RWPE2 (cell line): ENCODE measurements at regions not wholly inside any gene's neighbourhood (a gene's known extent, or its start where the extent isn't known, plus 50 kb on each side); places are given as distances from the start of the nearest gene placed in this dataset.

Source experiments
- ATAC-seq: fragments of 200-7000 bp; cut with Tn5 transposase; 3 replicates; pipeline ENCODE4 v1.9.1; 2021; ENCODE audit warnings: low read depth
- DNase-seq: peaks from one replicate; pipeline ENCODE4 v3.0.0-alpha.2; 2020; ENCODE audit warnings: low spot score
- H3K27ac ChIP-seq: fragments of 450-650 bp; 2 replicates; pipeline ENCODE4 v1.5.1; 2017; ENCODE audit warnings: mild to moderate bottlenecking; ENCODE audit not compliant: poor library complexity, severe bottlenecking
- H3K27me3 ChIP-seq: fragments of 250-450 bp; sonication (Bioruptor Pico); 2 replicates; pipeline ENCODE4 v1.5.1; 2021; ENCODE audit warnings: mild to moderate bottlenecking, moderate library complexity; ENCODE audit not compliant: insufficient read depth, poor library complexity, severe bottlenecking
- H3K36me3 ChIP-seq: fragments of 250-450 bp; sonication (Bioruptor Pico); 2 replicates; pipeline ENCODE4 v1.5.1; 2020; ENCODE audit warnings: low read depth, mild to moderate bottlenecking, moderate library complexity
- H3K4me1 ChIP-seq: fragments of 250-450 bp; sonication (Bioruptor Pico); 2 replicates; pipeline ENCODE4 v1.5.1; 2021; ENCODE audit warnings: mild to moderate bottlenecking, moderate library complexity; ENCODE audit not compliant: insufficient read depth, poor library complexity, severe bottlenecking
- H3K4me3 ChIP-seq: fragments of 250-450 bp; sonication (Bioruptor Pico); 2 replicates; pipeline ENCODE4 v1.5.1; 2021; ENCODE audit warnings: mild to moderate bottlenecking, moderate library complexity; ENCODE audit not compliant: severe bottlenecking
- H3K9me3 ChIP-seq: fragments of 250-450 bp; sonication (Bioruptor Pico); 2 replicates; pipeline ENCODE4 v1.5.1; 2021; ENCODE audit warnings: mild to moderate bottlenecking, moderate library complexity; ENCODE audit not compliant: severe bottlenecking
- CTCF ChIP-seq: fragments of 450-650 bp; IDR thresholded peaks from one replicate; pipeline ENCODE4 v1.5.1; 2017; ENCODE audit warnings: mild to moderate bottlenecking, moderate library complexity; ENCODE audit not compliant: poor library complexity, severe bottlenecking

DNA sequence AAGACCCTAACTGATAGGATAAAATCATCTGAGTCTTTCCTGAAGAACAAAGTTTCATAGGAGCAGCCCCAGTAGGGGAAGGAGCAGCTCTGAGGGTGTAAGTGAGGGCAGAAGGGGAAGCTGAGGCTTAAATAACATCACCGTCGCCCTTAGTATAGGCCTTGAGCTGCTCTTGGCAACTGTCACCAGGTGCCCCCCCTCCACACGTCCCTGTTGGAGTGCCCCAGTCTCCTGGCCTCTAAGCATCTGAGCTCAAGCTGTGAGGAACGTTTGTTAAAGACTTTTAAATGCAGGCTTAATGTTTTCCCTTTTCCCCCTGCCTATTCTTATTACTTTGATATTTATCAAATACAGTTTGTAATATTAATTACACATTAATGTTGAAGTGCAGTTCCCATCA, 170.6 kb downstream of the ZIC5 start:
- H3K4me1 ChIP-seq, result no peaks in the 10 kb centered on the region

GRCh38 chr13:99800011-99800410, 171.6 kb downstream of the ZIC5 start:
- no peak overlapping the region for H3K4me3 ChIP-seq
- no peak for TF ChIP-seq CTCF
- H3K27me3 ChIP-seq, result no peaks in the 10 kb centered on the region
- DNase-seq (no peak), ATAC-seq (no peak)
- no peaks in the 10 kb centered on the region for H3K36me3 ChIP-seq
- no peak overlapping the region for H3K27ac ChIP-seq
- H3K9me3 ChIP-seq, result no peaks in the 10 kb centered on the region
- no peaks in the 10 kb centered on the region for H3K4me1 ChIP-seq

More for the DNA sequence above, 170.6 kb downstream of the ZIC5 start:
- Histone ChIP-seq H3K9me3 (no peaks in the 10 kb centered on the region), H3K27ac (no peak overlapping the region), H3K27me3 (no peaks in the 10 kb centered on the region), H3K4me3 (no peak overlapping the region), H3K36me3 (no peaks in the 10 kb centered on the region)
- ATAC-seq, result no peak
- DNase-seq, result no peak
- TF ChIP-seq CTCF, result no peak

DNA sequence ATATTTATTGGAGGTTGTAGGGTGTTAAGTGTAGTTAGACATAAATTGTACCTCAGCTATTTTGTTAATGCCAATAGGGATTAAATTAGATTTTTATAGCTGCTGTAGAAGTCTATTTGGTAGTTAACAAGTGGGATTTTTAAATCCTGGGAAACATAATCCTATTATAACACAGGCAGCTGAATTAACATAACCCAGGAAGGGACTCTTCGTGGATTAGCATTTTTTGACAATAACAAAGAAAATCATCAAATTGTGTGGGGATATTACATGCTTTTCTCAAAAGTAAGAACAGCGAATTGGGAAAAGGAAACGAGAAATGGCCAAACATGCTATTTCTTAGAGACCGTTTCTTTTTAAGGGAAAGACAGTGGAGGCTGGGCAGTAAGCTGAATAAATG, 172.8 kb downstream of the ZIC5 start:
- Histone ChIP-seq H3K9me3 (no peaks in the 10 kb centered on the region), H3K36me3 (no peaks in the 10 kb centered on the region), H3K4me3 (no peak overlapping the region), H3K27me3 (no peaks in the 10 kb centered on the region), H3K4me1 (no peaks in the 10 kb centered on the region), H3K27ac (no peak overlapping the region)
- TF ChIP-seq CTCF, result no peak
- DNase-seq (no peak), ATAC-seq (no peak)

GRCh38 chr13:99797691-99798090, 173.9 kb downstream of the ZIC5 start:
- H3K4me3 ChIP-seq, result no peak overlapping the region
- no peaks in the 10 kb centered on the region for H3K36me3 ChIP-seq
- DNase-seq (no peak), ATAC-seq (no peak)
- no peaks in the 10 kb centered on the region for H3K4me1 ChIP-seq
- no peaks in the 10 kb centered on the region for H3K9me3 ChIP-seq
- no peaks in the 10 kb centered on the region for H3K27me3 ChIP-seq
- H3K27ac ChIP-seq, result no peak overlapping the region
- TF ChIP-seq CTCF, result no peak

DNA sequence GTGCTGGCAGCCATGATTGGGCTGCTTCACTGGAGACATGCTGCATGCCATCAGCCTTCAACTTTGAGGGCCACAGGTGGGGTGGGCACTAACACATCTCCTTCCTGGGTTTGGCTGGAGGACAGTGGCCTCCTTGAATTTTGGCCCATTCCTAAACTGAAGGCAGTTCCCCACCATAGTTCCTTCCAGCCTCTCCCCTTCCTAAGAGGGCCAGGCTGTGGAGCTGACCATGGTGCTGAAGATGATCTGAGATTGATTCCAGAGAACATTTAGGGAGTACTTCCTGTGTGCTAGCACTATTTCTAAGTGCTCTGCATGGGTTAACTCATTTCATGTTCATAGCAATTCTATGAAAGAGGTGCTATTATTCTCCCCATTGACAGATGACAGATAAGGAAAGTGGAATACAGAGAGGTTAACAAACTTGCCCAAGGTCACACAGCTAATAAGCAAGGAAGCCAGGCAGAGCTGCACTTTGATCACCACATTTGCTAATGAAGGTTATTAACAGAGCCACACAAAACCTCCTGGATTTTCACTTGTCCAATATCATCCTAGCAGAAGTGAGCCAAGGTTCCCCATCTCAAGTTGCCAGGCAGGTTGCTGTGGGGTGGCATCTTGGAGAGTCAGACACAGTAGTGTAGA, 175.3 kb downstream of the ZIC5 start:
- no peaks in the 10 kb centered on the region for H3K27me3 ChIP-seq
- TF ChIP-seq CTCF, result no peak
- DNase-seq (no peak), ATAC-seq (no peak; the same call in 2 of the 3 replicates)
- H3K27ac ChIP-seq, result no peak overlapping the region
- no peaks in the 10 kb centered on the region for H3K36me3 ChIP-seq
- no peaks in the 10 kb centered on the region for H3K9me3 ChIP-seq
- H3K4me1 ChIP-seq, result no peaks in the 10 kb centered on the region
- H3K4me3 ChIP-seq, result no peak overlapping the region
